GM20431 (cell line): ENCODE measurements at regions not wholly inside any gene's neighbourhood (a gene's known extent, or its start where the extent isn't known, plus 50 kb on each side); places are given as distances from the start of the nearest gene placed in this dataset.

ENCODE experiments used
- in situ Hi-C: fragments of 300-500 bp; cut with MseI, MboI; formaldehyde crosslinking; loops from one replicate; pipeline ENCODE4 v1.15.0; 2020; ENCODE audit warnings: low sequenced_read_pairs; ENCODE audit not compliant: unreplicated experiment

GRCh38 chr3:72547183-72547582 lies 301.1 kb downstream of the SHQ1 start:
- in situ Hi-C loops: no loop called here

- in situ Hi-C loops: no loop called here
Measured at GRCh38 chr3:72544239-72544638, 304.0 kb downstream of the SHQ1 start.

GRCh38 chr3:72543246-72543645 lies 305.0 kb downstream of the SHQ1 start:
- in situ Hi-C loops: no loop called here

GRCh38 chr3:72542781-72543180 lies 305.5 kb downstream of the SHQ1 start:
- in situ Hi-C loops: no loop called here

- in situ Hi-C loops: no loop called here
Measured at GRCh38 chr3:72539856-72540255, 308.4 kb downstream of the SHQ1 start.

- in situ Hi-C loops: no loop called here
Measured at GRCh38 chr3:72538070-72538745, 310.0 kb downstream of the SHQ1 start.

GRCh38 chr3:72537448-72537847 lies 310.8 kb downstream of the SHQ1 start:
- in situ Hi-C loops: no loop called here

GRCh38 chr3:72536878-72537267 lies 311.4 kb downstream of the SHQ1 start:
- in situ Hi-C loops: no loop called here

GRCh38 chr3:72536206-72536877 lies 311.9 kb downstream of the SHQ1 start:
- in situ Hi-C loops: no loop called here

GRCh38 chr3:72535772-72536171 lies 312.5 kb downstream of the SHQ1 start:
- in situ Hi-C loops: no loop called here

- in situ Hi-C loops: no loop called here
Measured at GRCh38 chr3:72533591-72534473, 314.4 kb downstream of the SHQ1 start.

- in situ Hi-C loops: no loop called here
Measured at GRCh38 chr3:72530426-72530825, 317.8 kb downstream of the SHQ1 start.

GRCh38 chr3:72529081-72529480 lies 319.2 kb downstream of the SHQ1 start:
- in situ Hi-C loops: no loop called here

- in situ Hi-C loops: no loop called here
Measured at GRCh38 chr3:72523429-72524151, 324.7 kb downstream of the SHQ1 start.

GRCh38 chr3:72520690-72521308 lies 327.4 kb downstream of the SHQ1 start:
- in situ Hi-C loops: no loop called here

GRCh38 chr3:72519946-72520604 lies 328.2 kb downstream of the SHQ1 start:
- in situ Hi-C loops: no loop called here

- in situ Hi-C loops: no loop called here
Measured at GRCh38 chr3:72517921-72518424, 330.3 kb downstream of the SHQ1 start.

GRCh38 chr3:72517336-72517735 lies 330.9 kb downstream of the SHQ1 start:
- in situ Hi-C loops: no loop called here

GRCh38 chr3:72516361-72516760 lies 331.9 kb downstream of the SHQ1 start:
- in situ Hi-C loops: no loop called here
